NCI-H1694 (cell line): ENCODE measurements at regions not wholly inside any gene's neighbourhood (a gene's known extent, or its start where the extent isn't known, plus 50 kb on each side); places are given as distances from the start of the nearest gene placed in this dataset.

Source experiments
- DNase-seq: peaks from one replicate; lab custom pipeline; 2025; lab: John Stamatoyannopoulos, UW

DNA sequence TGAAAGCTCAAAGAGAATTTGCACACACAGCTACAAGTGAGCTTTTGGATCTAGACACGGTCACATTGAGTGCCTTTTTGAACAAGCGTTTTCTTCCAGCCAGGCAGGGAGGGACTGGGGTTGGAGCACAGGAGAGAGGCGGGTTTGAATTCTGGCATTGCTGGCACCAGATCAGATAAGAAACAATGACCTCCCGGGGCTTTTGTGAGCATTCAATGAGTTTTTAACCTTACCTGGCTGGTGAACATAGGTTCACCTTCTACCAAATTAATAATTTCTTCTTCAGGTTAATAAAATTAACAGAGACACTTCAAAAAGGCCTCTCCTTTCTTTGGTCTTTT, 312.9 kb upstream of the MSX2 start:
- no peak for DNase-seq

DNA sequence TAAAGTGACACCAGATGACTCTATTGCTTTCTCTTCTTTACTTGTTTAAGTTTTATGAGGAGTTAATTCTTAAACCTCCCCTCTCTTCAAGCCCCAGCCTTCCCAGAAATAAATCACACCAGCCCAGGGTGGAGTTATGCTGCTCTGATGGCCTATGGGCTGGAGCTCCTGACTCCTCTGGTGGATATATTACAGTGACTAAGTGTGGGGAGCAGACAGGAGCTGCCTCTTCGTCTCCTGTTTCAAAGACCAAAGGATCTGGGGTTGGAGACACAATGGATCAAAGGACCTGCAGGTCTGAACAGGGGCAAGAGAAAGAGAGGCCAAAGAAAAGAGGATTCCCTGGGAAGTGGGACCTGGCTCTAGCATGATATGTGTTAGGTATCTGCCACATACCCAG, 312.0 kb upstream of the MSX2 start:
- DNase-seq = no peak

DNA sequence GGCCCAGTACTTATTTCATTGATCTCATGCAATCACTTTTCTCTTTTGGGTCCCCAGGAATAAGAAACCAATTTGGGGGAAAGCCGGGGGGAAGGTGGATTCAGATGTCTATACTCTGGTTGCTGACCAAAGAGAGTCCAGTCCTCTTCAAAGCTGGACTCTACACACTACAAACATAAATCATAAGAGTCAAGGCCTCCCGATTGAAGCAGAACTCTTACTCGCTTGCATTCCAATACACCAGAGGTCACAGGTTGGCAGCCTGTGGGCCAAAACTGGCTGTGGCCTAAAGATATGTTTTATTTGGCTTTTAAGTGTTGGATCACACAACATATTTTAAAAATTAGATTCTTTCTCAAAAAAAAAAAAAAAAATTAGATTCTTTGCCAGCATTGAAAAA, 311.4 kb upstream of the MSX2 start:
- DNase-seq = no peak

GRCh38 chr5:174413567-174414314, 310.6 kb upstream of the MSX2 start:
- no peak for DNase-seq

- DNase-seq = no peak
These were observed 310.1 kb upstream of the MSX2 start for GRCh38 chr5:174414315-174414710.

- no peak for DNase-seq
These were observed 305.4 kb upstream of the MSX2 start for GRCh38 chr5:174418809-174419539.

- peak; percentile 55 for DNase-seq
These were observed 304.7 kb upstream of the MSX2 start for GRCh38 chr5:174419540-174420132.

DNA sequence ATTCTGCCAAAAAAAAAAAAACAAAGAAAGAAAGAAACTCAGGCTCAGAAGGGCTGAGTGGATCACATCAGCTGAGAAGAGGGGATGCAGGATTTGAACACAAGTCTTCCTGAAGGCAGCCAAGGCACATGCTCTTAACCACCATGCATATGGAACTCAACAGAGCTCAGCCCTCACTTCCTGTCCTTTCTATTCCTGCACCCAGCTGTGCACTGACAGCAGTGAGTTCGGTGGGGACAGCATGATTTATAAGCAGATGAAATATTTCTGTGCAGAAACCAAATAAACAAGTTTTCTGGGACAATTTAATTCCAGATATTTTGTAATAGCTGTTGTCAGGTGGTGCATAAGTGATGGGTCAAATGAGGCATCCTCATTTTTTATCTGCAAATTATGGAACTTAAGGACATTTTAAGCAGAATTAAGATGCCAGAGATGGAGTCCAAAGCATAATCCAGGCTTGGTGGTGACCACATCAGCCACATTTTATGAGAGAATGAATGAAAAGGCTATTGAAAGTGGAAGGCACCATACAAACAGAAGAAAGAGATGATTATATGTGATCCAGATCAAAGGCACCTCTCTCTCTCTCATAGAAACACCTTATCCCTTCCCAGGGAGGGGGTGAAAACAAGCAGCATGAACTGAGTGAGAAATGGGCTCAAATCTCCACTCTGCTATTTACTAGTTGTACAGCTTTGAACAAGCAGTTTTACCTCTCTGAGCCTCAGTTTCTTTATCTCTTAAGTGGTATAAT, 303.6 kb upstream of the MSX2 start:
- no peak for DNase-seq

DNA sequence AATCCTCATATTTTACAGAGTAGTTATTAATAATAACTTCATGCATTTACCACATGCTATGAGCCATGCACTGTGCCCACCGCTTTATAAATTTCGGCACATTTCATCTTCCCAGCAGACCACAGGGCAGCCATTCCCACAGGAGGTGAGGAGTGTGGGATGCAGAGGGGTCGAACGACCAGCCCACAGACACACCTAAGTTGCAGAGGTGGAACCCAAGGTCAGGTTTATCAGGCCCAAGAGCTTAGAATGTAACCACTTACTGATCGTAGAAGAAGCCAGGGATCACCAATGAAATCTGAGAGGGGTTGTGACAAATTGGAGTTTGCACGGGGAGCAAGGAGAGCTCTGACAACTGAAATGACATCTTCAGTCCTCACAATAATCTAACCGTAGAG, 303.0 kb upstream of the MSX2 start:
- DNase-seq = no peak

DNA sequence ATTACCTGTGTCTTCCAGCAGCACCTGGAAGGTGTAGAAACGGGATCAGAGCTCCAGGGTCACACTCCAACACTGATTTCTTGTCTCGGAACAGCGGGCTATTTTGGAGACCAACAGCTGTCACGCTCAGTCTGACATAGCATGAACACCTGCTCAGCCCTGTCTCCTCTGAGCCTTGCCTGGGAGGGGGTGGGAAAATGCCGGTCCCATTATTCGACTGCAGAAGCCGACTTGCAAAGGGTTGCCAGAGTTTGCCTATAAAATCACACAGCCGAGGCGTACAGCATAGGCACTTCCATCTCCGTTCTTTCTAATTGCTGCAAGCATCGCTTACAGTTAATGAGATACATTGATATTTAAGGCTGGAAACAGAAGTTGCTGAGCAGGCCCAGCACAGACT, 300.8 kb upstream of the MSX2 start:
- DNase-seq = no peak

DNA sequence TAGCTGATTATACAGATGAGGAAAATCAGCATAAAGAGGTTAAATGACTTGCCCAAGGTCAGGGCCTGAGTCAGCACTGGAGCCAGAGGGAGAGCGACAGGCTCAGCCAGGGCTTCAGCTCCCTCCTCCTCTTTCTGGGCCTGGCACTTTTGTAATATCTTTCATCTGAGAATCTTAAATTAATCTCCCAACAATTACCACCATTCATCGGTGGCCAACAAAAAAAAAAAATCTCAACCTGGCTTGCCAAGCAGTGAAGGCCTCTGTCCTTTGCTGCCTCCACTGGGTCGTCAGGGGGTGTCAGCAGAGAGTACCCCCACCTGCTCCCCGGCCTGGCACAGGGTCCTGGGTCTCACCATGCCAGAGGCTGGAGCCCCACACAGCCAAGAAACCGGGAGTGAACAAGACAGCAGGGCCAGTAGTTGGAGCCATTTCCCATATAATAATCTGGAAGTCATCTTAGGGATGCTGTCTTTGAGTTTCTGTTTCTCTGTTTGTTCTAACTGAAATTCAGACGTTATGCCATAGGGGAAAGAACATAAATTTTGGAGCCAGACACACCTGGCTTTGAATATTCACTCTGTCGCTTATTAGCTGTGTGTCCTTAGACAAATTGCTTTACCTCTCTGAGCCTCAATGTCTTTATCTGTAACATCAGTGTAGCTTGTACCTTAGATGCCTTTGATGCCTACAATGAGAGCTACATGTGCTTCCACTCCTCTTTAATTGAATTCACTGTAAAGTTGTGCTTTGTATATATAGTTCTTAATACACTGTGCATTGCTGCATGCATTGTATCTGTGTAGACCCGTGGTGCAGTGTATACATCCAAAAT, 299.9 kb upstream of the MSX2 start:
- no peak for DNase-seq

- no peak for DNase-seq
These were observed 299.0 kb upstream of the MSX2 start for GRCh38 chr5:174425271-174425963.

GRCh38 chr5:174425964-174426290, 298.5 kb upstream of the MSX2 start:
- DNase-seq = no peak

GRCh38 chr5:174426388-174426787, 298.0 kb upstream of the MSX2 start:
- no peak for DNase-seq

- no peak for DNase-seq
These were observed 297.5 kb upstream of the MSX2 start for GRCh38 chr5:174426851-174427250.

- no peak for DNase-seq
These were observed 297.1 kb upstream of the MSX2 start for GRCh38 chr5:174427304-174427703.

- DNase-seq = no peak
These were observed 295.5 kb upstream of the MSX2 start for GRCh38 chr5:174428895-174429294.

DNA sequence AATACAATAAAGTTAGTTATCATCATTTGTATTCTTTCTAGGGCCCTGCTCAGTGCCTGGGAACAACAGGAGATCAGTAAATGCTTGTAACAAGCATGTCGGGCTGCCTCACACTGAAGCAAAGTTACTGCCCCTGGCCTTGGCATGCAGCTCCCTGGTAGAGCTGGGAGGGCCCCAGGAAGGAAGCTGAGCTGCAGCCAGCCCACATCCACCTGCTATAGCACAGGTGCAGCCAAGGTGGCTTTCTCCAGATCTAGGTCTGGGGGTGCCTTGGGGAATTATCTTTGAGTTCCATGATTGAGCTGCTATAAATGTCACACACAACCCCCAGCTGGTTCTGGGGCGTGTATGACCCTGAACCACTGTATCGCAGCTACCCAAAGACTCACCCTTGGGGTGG, 293.4 kb upstream of the MSX2 start:
- DNase-seq = no peak

DNA sequence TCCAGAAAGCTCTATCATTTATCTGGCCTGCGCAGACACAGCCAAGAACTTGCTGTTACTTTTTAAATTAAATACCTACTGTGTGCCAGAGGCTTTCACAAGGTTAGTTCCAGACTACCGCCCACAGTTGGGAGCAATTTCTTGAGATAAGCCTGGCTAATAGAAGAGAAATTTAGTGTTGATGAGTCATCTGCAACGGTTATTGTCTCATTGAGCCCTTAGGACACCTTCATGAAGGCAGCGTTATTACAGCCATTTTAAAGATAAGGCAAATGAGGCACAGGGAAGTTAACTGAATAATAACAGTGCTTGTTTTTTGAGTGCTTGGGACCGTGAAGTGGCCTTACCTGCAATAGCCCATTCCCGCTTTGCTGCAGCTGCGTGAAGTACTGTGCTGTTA, 292.9 kb upstream of the MSX2 start:
- no peak for DNase-seq

- no peak for DNase-seq
These were observed 291.3 kb upstream of the MSX2 start for GRCh38 chr5:174433098-174433497.

DNA sequence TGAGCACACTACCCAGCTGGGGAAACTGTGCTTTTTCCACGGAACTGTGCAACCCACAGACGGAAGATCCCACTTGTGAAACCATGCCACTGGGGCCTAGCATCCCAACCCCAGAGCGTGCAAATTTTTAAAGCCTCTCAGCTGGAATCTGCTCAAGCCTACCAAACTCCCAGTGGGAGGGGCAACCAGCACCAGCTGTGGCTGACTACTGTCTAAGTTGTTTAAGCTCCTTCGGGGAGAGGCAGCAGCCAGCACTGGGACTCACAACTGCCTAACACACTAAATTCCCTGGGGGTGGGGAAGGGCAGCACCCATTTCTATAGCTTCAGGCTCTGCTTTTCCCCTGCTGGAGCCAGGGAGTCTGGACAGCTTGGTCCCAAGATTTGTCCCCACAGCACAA, 287.6 kb upstream of the MSX2 start:
- no peak for DNase-seq
